ENCODE measurements at regions not wholly inside any gene's neighbourhood (a gene's known extent, or its start where the extent isn't known, plus 50 kb on each side); places are given as distances from the start of the nearest gene placed in this dataset.

DNA sequence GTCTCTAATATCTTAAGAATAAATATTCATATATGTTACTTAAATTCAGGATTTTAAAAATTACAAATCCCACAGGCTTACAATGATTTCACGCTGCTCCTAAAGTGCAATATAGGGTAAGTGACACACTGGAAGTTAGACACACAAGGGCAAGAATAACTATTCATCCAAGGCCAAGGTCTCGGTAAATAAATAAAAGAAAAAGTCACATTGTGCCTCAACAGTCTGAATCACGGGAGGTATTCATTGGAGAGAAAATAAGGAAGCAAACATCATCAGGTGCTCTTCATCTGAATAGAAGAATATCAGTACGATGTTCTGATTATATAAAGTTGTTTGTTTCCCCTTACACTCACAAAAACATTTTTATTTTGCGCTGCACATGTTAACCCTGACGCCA lies 820.2 kb downstream of the TRIB2 start:
- TF ChIP-seq, protein P1, sequence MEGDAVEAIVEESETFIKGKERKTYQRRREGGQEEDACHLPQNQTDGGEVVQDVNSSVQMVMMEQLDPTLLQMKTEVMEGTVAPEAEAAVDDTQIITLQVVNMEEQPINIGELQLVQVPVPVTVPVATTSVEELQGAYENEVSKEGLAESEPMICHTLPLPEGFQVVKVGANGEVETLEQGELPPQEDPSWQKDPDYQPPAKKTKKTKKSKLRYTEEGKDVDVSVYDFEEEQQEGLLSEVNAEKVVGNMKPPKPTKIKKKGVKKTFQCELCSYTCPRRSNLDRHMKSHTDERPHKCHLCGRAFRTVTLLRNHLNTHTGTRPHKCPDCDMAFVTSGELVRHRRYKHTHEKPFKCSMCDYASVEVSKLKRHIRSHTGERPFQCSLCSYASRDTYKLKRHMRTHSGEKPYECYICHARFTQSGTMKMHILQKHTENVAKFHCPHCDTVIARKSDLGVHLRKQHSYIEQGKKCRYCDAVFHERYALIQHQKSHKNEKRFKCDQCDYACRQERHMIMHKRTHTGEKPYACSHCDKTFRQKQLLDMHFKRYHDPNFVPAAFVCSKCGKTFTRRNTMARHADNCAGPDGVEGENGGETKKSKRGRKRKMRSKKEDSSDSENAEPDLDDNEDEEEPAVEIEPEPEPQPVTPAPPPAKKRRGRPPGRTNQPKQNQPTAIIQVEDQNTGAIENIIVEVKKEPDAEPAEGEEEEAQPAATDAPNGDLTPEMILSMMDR (conservative IDR thresholded peaks at IDR 0.05): no peak
- no peak for TF ChIP-seq ZFX (IDR thresholded peaks at IDR 0.05)

DNA sequence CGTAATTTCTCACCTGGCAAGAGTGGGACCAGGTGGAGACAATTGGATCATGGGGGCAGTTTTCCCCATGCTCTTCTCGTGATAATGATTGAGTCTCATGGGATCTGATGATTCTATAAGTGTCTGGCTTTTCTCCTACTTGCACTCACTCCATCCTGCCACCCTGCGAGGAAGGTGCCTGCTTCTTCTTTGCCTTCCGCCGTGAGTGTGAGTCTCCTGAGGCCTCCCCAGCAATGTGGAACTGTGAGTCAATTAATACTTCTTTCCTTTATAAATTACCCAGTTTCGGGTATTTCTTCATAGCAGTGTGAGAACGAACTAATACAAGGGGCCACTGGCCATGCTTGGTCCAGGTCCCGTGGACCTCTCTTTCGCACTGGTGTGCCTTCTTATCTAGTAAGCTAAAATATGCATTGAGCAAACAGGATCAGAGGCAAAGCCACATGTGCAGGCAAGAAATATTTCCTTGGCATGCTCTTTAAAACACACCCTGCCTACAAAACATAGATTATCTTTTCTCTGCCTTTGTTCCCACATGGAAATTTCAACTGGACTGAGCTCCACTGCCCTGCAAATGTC lies 821.1 kb downstream of the TRIB2 start:
- no peak overlapping the region for H3K27ac ChIP-seq
- TF ChIP-seq ZFX (IDR thresholded peaks at IDR 0.05): no peak
- TF ChIP-seq, protein P1 (conservative IDR thresholded peaks at IDR 0.05): no peak

More for the DNA sequence above, 820.2 kb downstream of the TRIB2 start:
- no peak overlapping the region for H3K27ac ChIP-seq

DNA sequence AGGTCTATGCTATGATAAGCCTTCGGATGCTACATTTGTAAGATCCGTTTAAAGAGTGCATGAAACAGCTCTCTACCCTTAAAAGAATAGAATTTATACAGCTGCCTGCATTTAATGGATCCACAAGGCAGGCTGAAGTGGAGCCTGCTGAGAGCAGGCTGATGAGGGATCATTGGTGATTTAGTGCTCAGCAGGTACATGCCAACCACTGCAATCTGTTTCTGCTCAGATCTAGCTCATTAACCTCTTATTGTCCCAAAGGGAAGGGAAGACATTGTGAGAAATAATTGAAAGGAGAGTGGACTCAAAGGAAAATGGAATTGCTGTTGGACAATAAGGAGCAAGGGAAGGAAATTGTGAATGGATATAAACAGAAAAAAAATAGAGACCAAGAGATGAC lies 822.6 kb downstream of the TRIB2 start:
- no peak overlapping the region for H3K27ac ChIP-seq
- TF ChIP-seq, protein P1 (conservative IDR thresholded peaks at IDR 0.05): no peak
- TF ChIP-seq ZFX (IDR thresholded peaks at IDR 0.05): no peak

DNA sequence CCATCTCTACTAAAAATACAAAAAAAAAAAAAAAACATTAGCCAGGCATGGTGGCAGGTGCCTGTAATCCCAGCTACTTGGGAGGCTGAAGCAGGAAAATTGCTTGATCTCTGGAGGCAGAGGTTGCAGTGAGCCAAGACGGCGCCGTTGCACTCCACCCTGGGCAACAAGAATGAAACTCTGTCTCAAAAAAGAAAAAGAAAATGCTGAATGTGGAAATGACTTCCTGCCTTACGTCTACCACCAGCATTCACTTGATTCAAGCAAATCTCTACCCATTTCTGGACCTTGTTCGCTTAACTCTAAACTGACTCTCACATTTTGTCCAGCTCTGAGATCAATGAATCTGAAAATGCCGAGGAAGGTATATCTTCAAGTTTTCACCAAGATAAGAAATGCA lies 825.3 kb downstream of the TRIB2 start:
- H3K27ac ChIP-seq: no peak overlapping the region
- no peak for TF ChIP-seq ZFX (IDR thresholded peaks at IDR 0.05)
- TF ChIP-seq, protein P1 (conservative IDR thresholded peaks at IDR 0.05): no peak

DNA sequence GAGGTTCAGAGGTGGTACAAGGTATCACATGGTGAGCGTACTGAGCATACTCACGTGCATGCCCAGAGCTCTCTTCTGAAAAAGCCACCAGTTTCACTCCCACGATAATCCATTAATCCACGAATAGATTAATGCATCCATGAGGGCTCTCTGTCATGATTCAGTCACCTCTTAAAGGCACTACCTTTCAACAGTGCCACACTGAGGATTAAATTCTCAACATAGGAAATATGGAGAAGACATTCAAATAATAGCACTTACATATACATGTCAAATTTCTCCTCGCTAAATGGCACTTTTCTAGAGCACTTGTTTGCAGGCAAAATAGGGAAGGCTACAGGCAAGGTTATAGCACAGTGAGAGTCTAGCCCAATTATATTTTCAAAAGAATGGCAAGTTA lies 825.9 kb downstream of the TRIB2 start:
- TF ChIP-seq ZFX (IDR thresholded peaks at IDR 0.05): no peak
- TF ChIP-seq, protein P1 (conservative IDR thresholded peaks at IDR 0.05): no peak
- H3K27ac ChIP-seq: no peak overlapping the region

DNA sequence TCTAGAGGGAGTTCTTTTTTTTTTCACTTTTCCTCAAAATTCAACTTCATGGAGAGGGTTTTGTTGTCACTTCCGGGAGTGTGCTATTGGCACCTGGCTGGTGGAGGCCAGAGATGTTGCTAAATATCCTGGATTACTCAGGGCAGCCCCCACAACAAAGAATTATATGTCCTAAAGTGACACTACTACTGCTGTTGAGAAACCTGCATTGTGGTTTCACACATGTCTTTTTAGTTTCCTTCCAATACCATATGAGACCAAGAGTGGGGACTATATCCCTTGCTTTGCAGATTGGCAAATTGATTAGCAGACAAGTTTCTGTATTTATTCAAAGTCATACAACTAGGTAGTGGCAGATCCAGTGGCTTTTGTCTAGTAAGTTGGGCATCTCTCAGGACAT lies 826.8 kb downstream of the TRIB2 start:
- TF ChIP-seq, protein P1 (conservative IDR thresholded peaks at IDR 0.05): no peak
- TF ChIP-seq ZFX (IDR thresholded peaks at IDR 0.05): no peak
- no peak overlapping the region for H3K27ac ChIP-seq

DNA sequence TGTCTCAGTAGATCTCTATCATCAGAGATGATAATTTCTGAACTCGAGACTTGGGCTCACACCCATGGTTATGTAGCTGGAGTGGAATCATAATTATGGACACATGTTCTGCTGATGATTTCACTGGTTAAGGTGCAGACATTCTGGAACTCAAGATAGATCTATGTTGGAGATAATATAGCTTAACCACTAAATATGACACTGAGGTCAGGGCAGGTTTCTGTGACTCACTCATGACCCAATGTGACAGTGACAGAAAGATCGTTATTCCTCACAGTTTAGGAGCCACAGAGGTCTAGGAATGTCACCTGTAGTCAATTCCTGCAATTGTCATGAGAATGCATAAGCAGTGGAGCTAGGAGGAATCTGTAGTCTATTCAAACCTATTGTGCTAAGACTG lies 828.6 kb downstream of the TRIB2 start:
- TF ChIP-seq, protein P1 (conservative IDR thresholded peaks at IDR 0.05): no peak
- no peak for TF ChIP-seq ZFX (IDR thresholded peaks at IDR 0.05)
- no peak overlapping the region for H3K27ac ChIP-seq

Data from C4-2B (cell line).